Bone marrow (tissue), 2 donors: ENCODE measurements at regions not wholly inside any gene's neighbourhood (a gene's known extent, or its start where the extent isn't known, plus 50 kb on each side); places are given as distances from the start of the nearest gene placed in this dataset.

ENCODE experiments used
- DNase-seq, 2 donors: peaks; one replicate each; lab custom pipeline; 2025; lab: John Stamatoyannopoulos, UW

GRCh38 chr3:25044762-25045710 lies 383.0 kb upstream of the RARB start:
- DNase-seq = no peak

GRCh38 chr3:25046911-25047771 lies 380.9 kb upstream of the RARB start:
- no peak for DNase-seq

GRCh38 chr3:25049304-25049703 lies 378.8 kb upstream of the RARB start:
- no peak for DNase-seq

- DNase-seq = no peak
Observed at GRCh38 chr3:25053360-25053759, 374.7 kb upstream of the RARB start.

- no peak for DNase-seq
Observed at GRCh38 chr3:25056036-25056755, 371.9 kb upstream of the RARB start.

- DNase-seq = no peak
Observed at GRCh38 chr3:25056803-25057351, 371.2 kb upstream of the RARB start.

GRCh38 chr3:25057379-25057778 lies 370.7 kb upstream of the RARB start:
- no peak for DNase-seq

- DNase-seq = no peak
Observed at GRCh38 chr3:25064681-25065080, 363.4 kb upstream of the RARB start.

GRCh38 chr3:25069970-25070369 lies 358.1 kb upstream of the RARB start:
- no peak for DNase-seq

GRCh38 chr3:25071846-25072245 lies 356.2 kb upstream of the RARB start:
- no peak for DNase-seq

- DNase-seq = no peak
Observed at GRCh38 chr3:25073423-25073822, 354.6 kb upstream of the RARB start.

GRCh38 chr3:25074149-25074548 lies 353.9 kb upstream of the RARB start:
- DNase-seq = no peak

GRCh38 chr3:25080461-25080860 lies 347.6 kb upstream of the RARB start:
- DNase-seq = no peak

GRCh38 chr3:25084016-25084415 lies 344.0 kb upstream of the RARB start:
- DNase-seq = no peak

- no peak for DNase-seq
Observed at GRCh38 chr3:25086721-25087120, 341.3 kb upstream of the RARB start.

- no peak for DNase-seq
Observed at GRCh38 chr3:25088284-25088683, 339.8 kb upstream of the RARB start.

- DNase-seq = no peak
Observed at GRCh38 chr3:25090698-25091453, 337.2 kb upstream of the RARB start.

- DNase-seq = no peak
Observed at GRCh38 chr3:25091934-25092333, 336.1 kb upstream of the RARB start.

- no peak for DNase-seq
Observed at GRCh38 chr3:25094932-25095685, 333.0 kb upstream of the RARB start.

- no peak for DNase-seq
Observed at GRCh38 chr3:25096536-25096935, 331.5 kb upstream of the RARB start.
